Kidney glomerular epithelial cell (primary cell): ENCODE measurements at regions not wholly inside any gene's neighbourhood (a gene's known extent, or its start where the extent isn't known, plus 50 kb on each side); places are given as distances from the start of the nearest gene placed in this dataset.
"Not testable (repeated sequence)": the region's sequence is repeated elsewhere in the genome, so short reads cannot be mapped to it uniquely, and the experiment has no call there.

Source experiments
- DNase-seq: peaks from one replicate; lab custom pipeline; 2025; lab: John Stamatoyannopoulos, UW

GRCh38 chr11:7143908-7144307 lies 55.1 kb downstream of the RBMXL2 start:
- DNase-seq = peak; percentile 9

GRCh38 chr11:7150104-7150503 lies 61.3 kb downstream of the RBMXL2 start:
- not testable (repeated sequence) for DNase-seq

DNA sequence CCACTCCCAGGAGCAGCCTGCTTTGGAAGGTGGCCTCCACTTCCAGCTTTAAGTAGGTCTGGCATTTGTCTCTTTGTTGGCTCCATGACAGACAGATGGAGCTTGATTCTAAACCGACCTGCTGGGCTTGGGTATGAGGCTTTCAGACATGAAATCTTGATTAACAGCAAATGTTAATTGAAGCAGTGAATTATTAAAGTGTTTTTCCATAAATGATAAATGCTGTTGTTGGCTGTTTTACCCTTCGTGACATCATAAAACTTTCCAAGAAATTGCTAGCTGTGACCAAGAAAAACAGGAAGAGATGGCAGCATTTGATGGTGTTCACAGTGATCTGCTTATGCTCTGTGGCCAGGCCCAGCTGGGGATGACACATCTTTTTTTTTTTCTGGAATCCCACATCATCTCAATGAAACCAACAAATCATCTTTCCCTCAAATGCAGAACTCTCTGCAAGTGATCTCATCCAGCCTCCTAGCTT lies 66.1 kb downstream of the RBMXL2 start:
- DNase-seq = no peak

GRCh38 chr11:7160814-7161489 lies 72.2 kb downstream of the RBMXL2 start:
- no peak for DNase-seq

- DNase-seq = no peak
Measured at GRCh38 chr11:7165911-7166310, 77.1 kb downstream of the RBMXL2 start.

DNA sequence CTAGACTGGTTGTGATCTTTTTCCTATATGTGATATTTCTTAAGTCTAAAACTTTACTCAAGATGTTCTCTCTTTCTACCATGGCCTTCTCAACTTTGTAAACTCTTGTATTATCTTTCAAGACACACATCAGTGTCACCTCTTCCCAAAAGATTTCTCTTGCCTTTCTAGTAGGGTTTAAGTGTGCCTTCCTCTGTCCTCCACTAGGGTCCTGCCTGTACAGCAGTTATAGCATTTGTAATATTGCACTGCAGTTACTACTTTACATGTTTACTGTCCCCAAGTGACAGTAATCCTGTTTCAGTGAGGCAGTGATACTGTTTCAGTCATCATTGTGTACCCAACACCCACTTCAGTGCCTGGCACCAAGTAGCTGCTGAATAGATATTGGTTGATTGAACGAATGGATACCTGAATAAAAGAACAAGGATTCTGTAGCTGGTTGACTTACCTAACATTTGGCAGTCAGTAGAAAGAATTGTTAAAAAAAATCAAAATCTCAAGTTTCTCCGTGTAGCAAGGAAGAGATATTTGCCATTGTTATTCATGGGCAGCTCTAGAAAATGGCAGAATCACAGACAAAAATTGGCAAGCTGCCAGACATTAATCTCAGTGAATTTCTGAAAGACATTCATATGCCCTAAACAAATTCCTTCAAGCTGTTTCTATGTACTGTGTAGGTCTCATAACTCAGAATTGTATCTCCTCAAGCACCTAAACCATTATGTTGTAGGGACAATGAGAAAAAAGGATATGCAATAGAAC lies 79.4 kb downstream of the RBMXL2 start:
- no peak for DNase-seq

- no peak for DNase-seq
Measured at GRCh38 chr11:7168741-7168990, 79.9 kb downstream of the RBMXL2 start.

DNA sequence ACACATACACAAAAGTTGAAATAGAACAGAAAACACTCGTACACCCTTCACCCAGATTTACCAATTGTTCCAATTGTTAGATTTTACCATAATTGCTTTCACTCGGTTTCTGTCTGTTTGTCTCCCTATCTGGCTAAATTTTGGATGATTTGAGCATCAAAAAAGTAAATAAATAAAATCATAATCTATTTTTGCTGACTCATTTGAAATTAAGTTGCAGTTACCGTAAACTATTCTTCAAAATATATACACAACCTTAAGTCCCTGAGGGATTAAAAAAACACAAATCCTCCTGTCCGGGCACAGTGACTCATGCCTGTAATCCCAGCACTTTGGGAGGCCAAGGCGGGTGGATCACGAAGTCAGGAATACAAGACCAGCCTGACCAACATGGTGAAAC lies 81.3 kb upstream of the SYT9 start:
- no peak for DNase-seq

DNA sequence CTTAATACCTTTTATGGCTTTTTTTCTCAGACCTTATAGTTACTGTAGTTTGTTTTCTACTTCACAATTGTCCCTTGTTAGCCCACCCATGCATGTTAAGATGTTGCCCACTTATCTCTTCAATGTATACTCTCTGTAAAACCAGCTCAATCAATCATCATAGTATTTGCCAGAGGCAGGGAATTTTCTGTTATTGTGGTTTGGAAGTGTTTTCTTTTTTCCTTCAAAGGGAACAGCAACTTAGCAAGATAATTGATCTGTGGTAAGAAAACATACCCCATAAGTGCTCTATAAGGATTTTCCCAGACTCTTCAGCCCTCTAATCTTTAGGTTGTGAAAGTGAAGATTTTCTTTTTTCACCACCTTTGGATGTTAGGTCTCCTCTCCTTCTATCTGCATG lies 76.7 kb upstream of the SYT9 start:
- no peak for DNase-seq

- DNase-seq = no peak
Measured at GRCh38 chr11:7186190-7186589, 65.5 kb upstream of the SYT9 start.

DNA sequence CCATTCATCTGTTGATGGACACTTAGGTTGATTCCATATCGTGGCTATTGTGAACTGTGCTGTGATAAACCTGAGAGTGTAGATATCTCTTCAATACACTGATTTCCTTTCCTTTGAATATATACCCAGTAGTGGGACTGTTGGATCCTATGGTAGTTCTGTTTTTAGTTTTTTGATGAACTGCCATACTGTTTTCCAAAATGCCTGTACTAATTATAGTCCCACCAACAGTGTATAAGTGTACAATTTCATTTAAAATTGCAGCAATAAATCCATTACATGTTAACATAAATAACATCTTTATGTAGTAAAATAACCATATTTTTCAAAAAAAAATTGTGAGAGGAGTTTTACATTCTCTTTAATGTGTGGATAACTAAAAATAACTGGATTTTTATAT lies 65.0 kb upstream of the SYT9 start:
- DNase-seq = no peak

GRCh38 chr11:7192785-7193184 lies 58.9 kb upstream of the SYT9 start:
- DNase-seq = not testable (repeated sequence)

DNA sequence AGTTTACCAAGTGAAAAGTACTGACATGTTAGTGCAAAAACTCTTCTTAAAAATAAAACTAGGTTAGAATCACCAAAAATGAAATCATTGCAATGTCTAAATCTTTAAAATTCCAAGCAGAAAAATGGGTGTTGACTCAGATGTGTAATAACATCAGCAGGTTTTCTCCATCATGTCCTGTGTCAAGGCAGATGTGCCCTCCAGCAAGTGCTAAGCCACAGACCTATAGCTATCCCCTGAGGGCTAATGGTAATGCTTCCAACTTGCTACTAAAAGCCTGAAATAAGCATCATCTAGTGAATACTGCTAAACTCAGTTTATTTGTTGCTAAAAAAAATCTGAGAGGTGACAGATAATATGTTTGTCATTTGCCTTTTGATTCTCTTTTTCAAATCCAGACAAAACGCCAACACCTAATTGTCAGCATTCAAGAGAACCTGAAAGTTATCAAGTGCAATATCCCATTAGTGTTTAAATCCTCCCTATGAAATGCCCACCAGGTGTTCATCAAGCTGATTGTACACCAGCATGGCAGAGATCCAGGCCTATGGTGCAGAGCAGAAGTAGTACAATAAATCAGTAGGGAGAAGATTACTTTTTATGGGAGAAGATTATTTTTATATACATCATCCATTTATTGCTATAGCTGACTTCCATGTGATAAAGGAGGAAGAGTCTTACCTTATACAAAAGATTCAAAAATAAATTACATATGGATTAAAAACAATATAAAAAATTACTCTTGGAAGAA lies 55.1 kb upstream of the SYT9 start:
- no peak for DNase-seq

GRCh38 chr11:7197469-7197868 lies 54.2 kb upstream of the SYT9 start:
- DNase-seq = no peak
